ENCODE measurements at regions not wholly inside any gene's neighbourhood (a gene's known extent, or its start where the extent isn't known, plus 50 kb on each side); places are given as distances from the start of the nearest gene placed in this dataset.

- no peak for TF ChIP-seq POLR2A (IDR thresholded peaks at IDR 0.05)
- TF ChIP-seq CTCF (IDR thresholded peaks at IDR 0.05) = no peak
Observed at GRCh38 chr9:103707181-103707580, 386.9 kb upstream of the SMC2 start.
